ENCODE measurements at regions not wholly inside any gene's neighbourhood (a gene's known extent, or its start where the extent isn't known, plus 50 kb on each side); places are given as distances from the start of the nearest gene placed in this dataset.
"Not testable (repeated sequence)": the region's sequence is repeated elsewhere in the genome, so short reads cannot be mapped to it uniquely, and the experiment has no call there.

DNA sequence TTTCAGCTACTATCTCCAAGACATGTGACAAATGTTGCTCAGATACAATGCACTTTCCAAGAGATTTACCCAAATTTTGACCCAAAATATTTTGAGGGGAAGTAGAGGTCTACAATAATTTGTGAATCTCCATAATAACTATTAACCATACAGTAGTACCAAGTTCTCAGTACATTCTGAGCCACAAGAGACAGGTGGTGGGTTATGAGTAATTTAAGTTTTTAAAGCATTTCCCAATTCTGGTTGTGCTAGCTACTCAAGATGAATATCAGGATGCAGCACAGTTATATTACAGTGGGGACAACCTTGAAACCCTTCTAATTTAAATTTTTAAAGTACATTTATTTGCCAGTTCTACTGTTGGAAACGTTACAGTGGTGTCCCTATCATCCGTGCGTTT, 92.2 kb upstream of the MITF start:
- no peak overlapping the region for H3K27ac ChIP-seq (ENCODE audit: low read depth, low read length, severe bottlenecking)
- H3K4me3 ChIP-seq (ENCODE audit: extremely low read depth, insufficient read depth, low read length, poor library complexity, severe bottlenecking), result no peak overlapping the region
- H3K36me3 ChIP-seq (ENCODE audit: control insufficient read depth, insufficient read depth, low read length), result no peaks in the 10 kb centered on the region
- no peaks in the 10 kb centered on the region for H3K9me3 ChIP-seq (ENCODE audit: control insufficient read depth, low read length)
- no CpG with 5 or more reads among the region's 3 CpGs for WGBS, 2 experiments (ENCODE audit: insufficient coverage in 2 of 2)
- H3K4me1 ChIP-seq (ENCODE audit: control insufficient read depth, insufficient read depth, low read length, poor library complexity, severe bottlenecking), result peaks cover 19% of the 10 kb centered on the region

- no peak overlapping the region for H3K4me3 ChIP-seq (ENCODE audit: extremely low read depth, insufficient read depth, low read length, poor library complexity, severe bottlenecking)
- no peaks in the 10 kb centered on the region for H3K9me3 ChIP-seq (ENCODE audit: control insufficient read depth, low read length)
- no peaks in the 10 kb centered on the region for H3K36me3 ChIP-seq (ENCODE audit: control insufficient read depth, insufficient read depth, low read length)
- WGBS, 2 experiments (ENCODE audit: insufficient coverage in 2 of 2), result 88 to 95% methylated on average over 12 to 14 of the region's 14 CpGs
- H3K4me1 ChIP-seq (ENCODE audit: control insufficient read depth, insufficient read depth, low read length, poor library complexity, severe bottlenecking), result peaks cover 19% of the 10 kb centered on the region
- H3K27ac ChIP-seq (ENCODE audit: low read depth, low read length, severe bottlenecking), result no peak overlapping the region
Observed at GRCh38 chr3:69646287-69647067, 92.8 kb upstream of the MITF start.

- WGBS, 2 experiments (ENCODE audit: insufficient coverage in 2 of 2), result 83% methylated on average over 2 of the region's 5 CpGs; no CpG with 5 or more reads in 1 of the 2 experiments
- Histone ChIP-seq H3K9me3 (ENCODE audit: control insufficient read depth, low read length) (no peaks in the 10 kb centered on the region), H3K4me3 (ENCODE audit: extremely low read depth, insufficient read depth, low read length, poor library complexity, severe bottlenecking) (no peak overlapping the region), H3K27ac (ENCODE audit: low read depth, low read length, severe bottlenecking) (no peak overlapping the region), H3K4me1 (ENCODE audit: control insufficient read depth, insufficient read depth, low read length, poor library complexity, severe bottlenecking) (no peaks in the 10 kb centered on the region), H3K36me3 (ENCODE audit: control insufficient read depth, insufficient read depth, low read length) (no peaks in the 10 kb centered on the region)
Observed at GRCh38 chr3:69642606-69643005, 96.7 kb upstream of the MITF start.

- H3K36me3 ChIP-seq (ENCODE audit: control insufficient read depth, insufficient read depth, low read length), result no peaks in the 10 kb centered on the region
- H3K4me3 ChIP-seq (ENCODE audit: extremely low read depth, insufficient read depth, low read length, poor library complexity, severe bottlenecking), result no peak overlapping the region
- H3K9me3 ChIP-seq (ENCODE audit: control insufficient read depth, low read length), result no peaks in the 10 kb centered on the region
- H3K27ac ChIP-seq (ENCODE audit: low read depth, low read length, severe bottlenecking), result no peak overlapping the region
- WGBS, 2 experiments (ENCODE audit: insufficient coverage in 2 of 2), result 83 to 100% methylated on average over 1 of the region's 1 CpG
- H3K4me1 ChIP-seq (ENCODE audit: control insufficient read depth, insufficient read depth, low read length, poor library complexity, severe bottlenecking), result no peaks in the 10 kb centered on the region
Observed at GRCh38 chr3:69639851-69640250, 99.4 kb upstream of the MITF start.

- Histone ChIP-seq H3K4me1 (ENCODE audit: control insufficient read depth, insufficient read depth, low read length, poor library complexity, severe bottlenecking) (no peaks in the 10 kb centered on the region), H3K36me3 (ENCODE audit: control insufficient read depth, insufficient read depth, low read length) (no peaks in the 10 kb centered on the region), H3K9me3 (ENCODE audit: control insufficient read depth, low read length) (peaks cover 8% of the 10 kb centered on the region), H3K27ac (ENCODE audit: low read depth, low read length, severe bottlenecking) (no peak overlapping the region), H3K4me3 (ENCODE audit: extremely low read depth, insufficient read depth, low read length, poor library complexity, severe bottlenecking) (no peak overlapping the region)
- 86 to 100% methylated on average over 1 of the region's 1 CpG for WGBS, 2 experiments (ENCODE audit: insufficient coverage in 2 of 2)
Observed at GRCh38 chr3:69628951-69629350, 110.3 kb upstream of the MITF start.

DNA sequence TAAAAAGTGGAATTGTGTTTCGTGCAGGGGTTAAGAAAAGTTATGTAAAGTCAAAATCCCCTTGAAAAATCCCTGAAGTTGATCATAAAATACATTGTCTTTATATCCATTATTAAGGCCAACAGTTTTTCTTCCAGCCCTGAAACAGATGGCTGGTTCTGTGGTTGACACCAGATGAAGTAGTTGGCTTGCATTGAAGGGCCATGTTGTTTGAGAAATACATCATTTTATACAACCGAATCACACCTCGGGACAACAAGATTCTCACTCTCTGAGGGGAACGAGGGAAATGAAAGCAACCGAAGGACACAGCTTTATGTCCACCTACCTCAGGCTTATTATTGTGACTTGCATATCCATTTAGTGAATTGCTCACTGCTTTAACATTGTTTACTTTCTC, 126.0 kb upstream of the MITF start:
- Histone ChIP-seq H3K27ac (ENCODE audit: low read depth, low read length, severe bottlenecking) (no peak overlapping the region), H3K4me3 (ENCODE audit: extremely low read depth, insufficient read depth, low read length, poor library complexity, severe bottlenecking) (no peak overlapping the region), H3K9me3 (ENCODE audit: control insufficient read depth, low read length) (no peaks in the 10 kb centered on the region), H3K36me3 (ENCODE audit: control insufficient read depth, insufficient read depth, low read length) (no peaks in the 10 kb centered on the region), H3K4me1 (ENCODE audit: control insufficient read depth, insufficient read depth, low read length, poor library complexity, severe bottlenecking) (no peaks in the 10 kb centered on the region)
- 88 to 94% methylated on average over 4 of the region's 5 CpGs for WGBS, 2 experiments (ENCODE audit: insufficient coverage in 2 of 2)

DNA sequence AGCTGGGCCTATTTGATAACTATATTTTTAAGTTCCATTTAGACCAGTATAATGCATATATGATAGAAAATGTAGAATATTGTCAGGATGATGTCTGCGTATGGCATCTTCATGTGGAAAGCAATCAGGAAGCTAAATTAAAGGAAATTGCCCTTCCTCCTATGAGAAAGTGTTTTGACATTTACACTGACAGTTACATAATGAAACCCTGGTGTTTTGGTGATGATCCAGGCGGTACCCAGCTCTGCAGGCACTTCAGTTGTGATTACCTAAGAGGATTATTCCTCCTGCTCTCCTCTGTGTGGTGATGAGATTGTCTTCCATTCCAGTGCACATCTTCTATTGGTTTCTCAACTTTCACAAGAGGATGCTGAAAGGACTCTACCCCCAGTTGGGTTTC, 126.5 kb upstream of the MITF start:
- no peaks in the 10 kb centered on the region for H3K36me3 ChIP-seq (ENCODE audit: control insufficient read depth, insufficient read depth, low read length)
- H3K27ac ChIP-seq (ENCODE audit: low read depth, low read length, severe bottlenecking), result no peak overlapping the region

DNA sequence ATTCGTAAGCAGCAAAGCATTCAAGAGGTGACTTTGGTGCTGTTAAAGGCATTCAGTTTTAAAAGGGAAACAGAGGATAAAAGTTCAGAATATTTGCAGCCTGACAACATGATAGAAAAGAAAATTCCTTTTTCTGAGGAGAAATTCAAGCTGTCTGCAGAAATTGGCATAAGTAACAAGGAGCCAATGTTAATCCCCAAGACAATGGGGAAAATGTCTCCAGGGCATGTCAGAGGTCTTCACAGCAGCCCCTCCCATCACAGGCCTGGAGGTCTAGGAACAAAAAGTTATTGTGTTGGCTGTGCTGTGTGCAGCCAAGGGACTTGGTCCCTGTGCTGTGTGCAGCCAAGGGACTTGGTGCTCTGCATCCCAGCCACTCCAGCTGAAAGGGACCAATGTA, 129.7 kb upstream of the MITF start:
- not testable (repeated sequence) for H3K4me1 ChIP-seq (ENCODE audit: control insufficient read depth, insufficient read depth, low read length, poor library complexity, severe bottlenecking); H3K27ac ChIP-seq (ENCODE audit: low read depth, low read length, severe bottlenecking); H3K9me3 ChIP-seq (ENCODE audit: control insufficient read depth, low read length); H3K4me3 ChIP-seq (ENCODE audit: extremely low read depth, insufficient read depth, low read length, poor library complexity, severe bottlenecking); H3K36me3 ChIP-seq (ENCODE audit: control insufficient read depth, insufficient read depth, low read length)
- 86 to 90% methylated on average over 1 of the region's 1 CpG for WGBS, 2 experiments (ENCODE audit: insufficient coverage in 2 of 2)

More for the DNA sequence above, 126.5 kb upstream of the MITF start:
- Histone ChIP-seq H3K4me3 (ENCODE audit: extremely low read depth, insufficient read depth, low read length, poor library complexity, severe bottlenecking) (no peak overlapping the region), H3K9me3 (ENCODE audit: control insufficient read depth, low read length) (no peaks in the 10 kb centered on the region), H3K4me1 (ENCODE audit: control insufficient read depth, insufficient read depth, low read length, poor library complexity, severe bottlenecking) (no peaks in the 10 kb centered on the region)
- WGBS, 2 experiments (ENCODE audit: insufficient coverage in 2 of 2), result 100% methylated on average over 1 of the region's 2 CpGs; no CpG with 5 or more reads in 1 of the 2 experiments

- no peak overlapping the region for H3K27ac ChIP-seq (ENCODE audit: low read depth, low read length, severe bottlenecking)
- no peaks in the 10 kb centered on the region for H3K9me3 ChIP-seq (ENCODE audit: control insufficient read depth, low read length)
- H3K36me3 ChIP-seq (ENCODE audit: control insufficient read depth, insufficient read depth, low read length), result no peaks in the 10 kb centered on the region
- no peak overlapping the region for H3K4me3 ChIP-seq (ENCODE audit: extremely low read depth, insufficient read depth, low read length, poor library complexity, severe bottlenecking)
- H3K4me1 ChIP-seq (ENCODE audit: control insufficient read depth, insufficient read depth, low read length, poor library complexity, severe bottlenecking), result no peaks in the 10 kb centered on the region
- 81 to 95% methylated on average over 3 of the region's 4 CpGs for WGBS, 2 experiments (ENCODE audit: insufficient coverage in 2 of 2)
Observed at GRCh38 chr3:69607466-69608305, 131.6 kb upstream of the MITF start.

DNA sequence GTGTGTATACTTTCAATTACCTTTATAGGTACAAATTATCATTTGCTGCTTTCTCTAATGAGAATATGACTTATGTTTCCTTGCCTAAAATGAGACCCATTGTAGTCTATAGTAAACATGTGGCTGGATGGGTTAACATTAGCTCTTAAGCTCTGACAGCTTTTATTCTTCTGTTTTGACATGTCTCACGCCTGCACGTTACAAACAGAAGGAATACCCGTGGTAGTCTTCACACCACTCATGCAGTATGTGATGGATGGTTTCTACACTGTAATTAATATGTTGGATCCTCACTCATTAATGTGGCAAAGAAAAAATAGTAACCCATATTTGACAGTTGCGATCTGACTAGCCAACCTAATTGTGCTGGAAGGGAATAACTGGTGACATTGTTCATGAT, 133.4 kb upstream of the MITF start:
- Histone ChIP-seq H3K36me3 (ENCODE audit: control insufficient read depth, insufficient read depth, low read length) (no peaks in the 10 kb centered on the region), H3K4me3 (ENCODE audit: extremely low read depth, insufficient read depth, low read length, poor library complexity, severe bottlenecking) (no peak overlapping the region), H3K4me1 (ENCODE audit: control insufficient read depth, insufficient read depth, low read length, poor library complexity, severe bottlenecking) (no peaks in the 10 kb centered on the region), H3K9me3 (ENCODE audit: control insufficient read depth, low read length) (no peaks in the 10 kb centered on the region), H3K27ac (ENCODE audit: low read depth, low read length, severe bottlenecking) (no peak overlapping the region)
- 100% methylated on average over 1 to 2 of the region's 4 CpGs for WGBS, 2 experiments (ENCODE audit: insufficient coverage in 2 of 2)
